ENCODE measurements at regions not wholly inside any gene's neighbourhood (a gene's known extent, or its start where the extent isn't known, plus 50 kb on each side); places are given as distances from the start of the nearest gene placed in this dataset.

DNA sequence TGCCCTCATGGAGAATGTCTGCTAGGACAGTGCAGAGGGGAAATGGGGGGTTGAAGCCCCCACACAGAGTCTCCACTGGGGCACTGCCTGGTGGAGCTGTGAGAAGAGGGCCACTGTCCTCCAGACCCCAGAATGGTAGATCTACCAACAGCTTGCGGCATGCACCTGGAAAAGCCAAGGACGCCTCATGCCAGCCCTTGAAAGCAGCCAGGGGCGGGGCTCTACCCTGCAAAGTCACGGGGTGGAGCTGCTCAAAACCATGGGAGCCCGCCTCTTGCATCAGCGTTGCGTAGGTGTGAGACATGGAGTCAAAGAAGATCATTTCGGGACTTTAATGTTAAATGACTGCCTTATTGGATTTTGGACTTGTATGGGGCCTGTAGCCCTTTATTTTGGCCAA, 157.6 kb downstream of the DSEL start:
- Histone ChIP-seq H3K4me3 (ENCODE audit: low read depth, low read length, poor library complexity, severe bottlenecking) (no peak overlapping the region), H3K79me2 (ENCODE audit: insufficient read depth, low read length) (no peaks in the 10 kb centered on the region), H2AFZ (ENCODE audit: low read length) (no peak overlapping the region), H3K9me2 (ENCODE audit: low read depth, low read length) (no peaks in the 10 kb centered on the region), H4K20me1 (ENCODE audit: insufficient read depth, low read length) (no peaks in the 10 kb centered on the region), H3K27me3 (ENCODE audit: insufficient read depth, low read length) (no peaks in the 10 kb centered on the region), H3K9me3 (ENCODE audit: low read length) (no peaks in the 10 kb centered on the region), H3K27ac (ENCODE audit: low read depth, low read length, poor library complexity, severe bottlenecking) (no peak overlapping the region), H3K4me2 (ENCODE audit: low read length) (no peak overlapping the region), H3K4me1 (ENCODE audit: insufficient read depth, low read length, severe bottlenecking) (no peaks in the 10 kb centered on the region), H3K9ac (ENCODE audit: low read length) (no peak overlapping the region), H3K36me3 (ENCODE audit: insufficient read depth, low read length) (no peaks in the 10 kb centered on the region), H3F3A (ENCODE audit: insufficient read depth, low read length) (no peaks in the 10 kb centered on the region)
- no peak for TF ChIP-seq EZH2 (IDR thresholded peaks at IDR 0.05; ENCODE audit: borderline replicate concordance, low read length)

DNA sequence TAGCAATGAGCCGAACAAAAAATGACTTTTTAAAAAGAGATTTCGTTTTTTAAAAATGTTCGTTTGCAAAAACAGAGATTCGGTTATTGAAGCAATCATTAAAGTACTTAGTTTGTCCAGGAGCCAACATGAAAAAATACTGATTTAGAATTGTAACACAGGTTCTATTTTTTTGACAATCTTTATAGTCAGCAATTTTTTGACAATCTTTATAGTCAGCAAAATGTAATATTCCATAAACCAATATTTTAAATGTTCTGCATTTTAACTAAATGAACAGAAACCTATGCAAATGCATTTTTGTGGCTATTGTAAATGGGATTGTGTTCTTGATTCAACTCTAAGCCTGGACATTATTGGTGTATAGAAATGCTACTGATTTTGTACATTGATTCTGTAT, 161.8 kb downstream of the DSEL start:
- Histone ChIP-seq H3K4me3 (ENCODE audit: low read depth, low read length, poor library complexity, severe bottlenecking) (no peak overlapping the region), H3K9me2 (ENCODE audit: low read depth, low read length) (no peaks in the 10 kb centered on the region), H3K79me2 (ENCODE audit: insufficient read depth, low read length) (no peaks in the 10 kb centered on the region), H3K27ac (ENCODE audit: low read depth, low read length, poor library complexity, severe bottlenecking) (no peak overlapping the region), H3K36me3 (ENCODE audit: insufficient read depth, low read length) (no peaks in the 10 kb centered on the region), H3K4me2 (ENCODE audit: low read length) (no peak overlapping the region), H3K9ac (ENCODE audit: low read length) (no peak overlapping the region), H2AFZ (ENCODE audit: low read length) (no peak overlapping the region), H3K27me3 (ENCODE audit: insufficient read depth, low read length) (no peaks in the 10 kb centered on the region), H3K9me3 (ENCODE audit: low read length) (no peaks in the 10 kb centered on the region), H3F3A (ENCODE audit: insufficient read depth, low read length) (no peaks in the 10 kb centered on the region), H4K20me1 (ENCODE audit: insufficient read depth, low read length) (no peaks in the 10 kb centered on the region), H3K4me1 (ENCODE audit: insufficient read depth, low read length, severe bottlenecking) (no peaks in the 10 kb centered on the region)
- TF ChIP-seq, protein P1, sequence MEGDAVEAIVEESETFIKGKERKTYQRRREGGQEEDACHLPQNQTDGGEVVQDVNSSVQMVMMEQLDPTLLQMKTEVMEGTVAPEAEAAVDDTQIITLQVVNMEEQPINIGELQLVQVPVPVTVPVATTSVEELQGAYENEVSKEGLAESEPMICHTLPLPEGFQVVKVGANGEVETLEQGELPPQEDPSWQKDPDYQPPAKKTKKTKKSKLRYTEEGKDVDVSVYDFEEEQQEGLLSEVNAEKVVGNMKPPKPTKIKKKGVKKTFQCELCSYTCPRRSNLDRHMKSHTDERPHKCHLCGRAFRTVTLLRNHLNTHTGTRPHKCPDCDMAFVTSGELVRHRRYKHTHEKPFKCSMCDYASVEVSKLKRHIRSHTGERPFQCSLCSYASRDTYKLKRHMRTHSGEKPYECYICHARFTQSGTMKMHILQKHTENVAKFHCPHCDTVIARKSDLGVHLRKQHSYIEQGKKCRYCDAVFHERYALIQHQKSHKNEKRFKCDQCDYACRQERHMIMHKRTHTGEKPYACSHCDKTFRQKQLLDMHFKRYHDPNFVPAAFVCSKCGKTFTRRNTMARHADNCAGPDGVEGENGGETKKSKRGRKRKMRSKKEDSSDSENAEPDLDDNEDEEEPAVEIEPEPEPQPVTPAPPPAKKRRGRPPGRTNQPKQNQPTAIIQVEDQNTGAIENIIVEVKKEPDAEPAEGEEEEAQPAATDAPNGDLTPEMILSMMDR (IDR thresholded peaks at IDR 0.05; ENCODE audit: low read length), result no peak
- no peak for TF ChIP-seq EZH2 (IDR thresholded peaks at IDR 0.05; ENCODE audit: borderline replicate concordance, low read length)

DNA sequence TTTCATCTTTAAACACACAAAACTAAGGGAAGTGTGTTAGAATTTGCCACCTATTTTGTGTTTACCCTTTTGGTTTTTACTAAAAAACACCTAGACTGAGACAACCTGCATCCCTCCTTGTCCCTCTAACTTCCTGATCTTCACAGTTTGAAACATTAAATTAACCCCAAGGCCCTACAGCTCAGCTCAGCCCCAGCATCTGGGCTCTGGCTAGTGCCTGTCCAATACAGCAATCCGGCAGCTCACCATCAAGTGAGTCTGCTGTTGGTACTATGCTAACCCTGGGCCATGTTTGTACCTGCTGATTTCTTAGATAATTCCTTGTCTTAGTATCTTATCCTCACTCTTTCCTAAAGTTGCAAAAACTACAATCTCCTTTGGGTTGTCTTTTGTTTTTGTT, 162.4 kb downstream of the DSEL start:
- Histone ChIP-seq H3K36me3 (ENCODE audit: insufficient read depth, low read length) (no peaks in the 10 kb centered on the region), H3K9me3 (ENCODE audit: low read length) (no peaks in the 10 kb centered on the region), H3K4me3 (ENCODE audit: low read depth, low read length, poor library complexity, severe bottlenecking) (no peak overlapping the region), H2AFZ (ENCODE audit: low read length) (no peak overlapping the region), H3K27ac (ENCODE audit: low read depth, low read length, poor library complexity, severe bottlenecking) (no peak overlapping the region), H3K4me2 (ENCODE audit: low read length) (no peak overlapping the region), H3K9me2 (ENCODE audit: low read depth, low read length) (no peaks in the 10 kb centered on the region), H3K79me2 (ENCODE audit: insufficient read depth, low read length) (no peaks in the 10 kb centered on the region), H3K27me3 (ENCODE audit: insufficient read depth, low read length) (no peaks in the 10 kb centered on the region), H3K4me1 (ENCODE audit: insufficient read depth, low read length, severe bottlenecking) (no peaks in the 10 kb centered on the region), H3F3A (ENCODE audit: insufficient read depth, low read length) (no peaks in the 10 kb centered on the region), H4K20me1 (ENCODE audit: insufficient read depth, low read length) (no peaks in the 10 kb centered on the region), H3K9ac (ENCODE audit: low read length) (no peak overlapping the region)
- no peak for TF ChIP-seq EZH2 (IDR thresholded peaks at IDR 0.05; ENCODE audit: borderline replicate concordance, low read length)
- TF ChIP-seq, protein P1 (IDR thresholded peaks at IDR 0.05; ENCODE audit: low read length), result no peak

DNA sequence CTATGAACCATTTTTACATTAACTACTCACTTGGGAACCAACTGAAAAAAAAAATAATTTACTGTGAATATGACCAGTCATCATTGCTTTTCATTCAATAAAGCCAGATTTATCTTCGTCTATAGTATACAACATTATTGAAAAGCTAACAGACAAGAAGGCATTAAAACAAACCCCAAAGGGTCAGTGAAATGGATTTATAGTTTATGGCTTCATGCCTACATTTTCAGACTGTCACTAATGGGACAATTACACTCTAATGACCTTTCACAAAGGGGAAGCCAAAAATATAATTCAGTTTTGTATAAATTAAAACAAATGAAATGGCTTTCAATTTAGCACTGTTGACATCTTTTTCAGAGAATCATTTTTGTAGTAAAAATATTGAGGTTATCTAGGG, 169.1 kb downstream of the DSEL start:
- Histone ChIP-seq H3F3A (ENCODE audit: insufficient read depth, low read length) (no peaks in the 10 kb centered on the region), H3K4me3 (ENCODE audit: low read depth, low read length, poor library complexity, severe bottlenecking) (no peak overlapping the region), H3K9ac (ENCODE audit: low read length) (no peak overlapping the region), H3K9me2 (ENCODE audit: low read depth, low read length) (no peaks in the 10 kb centered on the region), H3K36me3 (ENCODE audit: insufficient read depth, low read length) (no peaks in the 10 kb centered on the region), H3K27ac (ENCODE audit: low read depth, low read length, poor library complexity, severe bottlenecking) (no peak overlapping the region), H4K20me1 (ENCODE audit: insufficient read depth, low read length) (no peaks in the 10 kb centered on the region), H3K4me2 (ENCODE audit: low read length) (no peak overlapping the region), H3K27me3 (ENCODE audit: insufficient read depth, low read length) (no peaks in the 10 kb centered on the region), H3K79me2 (ENCODE audit: insufficient read depth, low read length) (no peaks in the 10 kb centered on the region), H2AFZ (ENCODE audit: low read length) (no peak overlapping the region), H3K4me1 (ENCODE audit: insufficient read depth, low read length, severe bottlenecking) (no peaks in the 10 kb centered on the region), H3K9me3 (ENCODE audit: low read length) (no peaks in the 10 kb centered on the region)
- TF ChIP-seq EZH2 (IDR thresholded peaks at IDR 0.05; ENCODE audit: borderline replicate concordance, low read length), result no peak
- TF ChIP-seq, protein P1 (IDR thresholded peaks at IDR 0.05; ENCODE audit: low read length), result no peak
